K562 (cell line): ENCODE measurements at regions not wholly inside any gene's neighbourhood (a gene's known extent, or its start where the extent isn't known, plus 50 kb on each side); places are given as distances from the start of the nearest gene placed in this dataset.

Experiments used
- ATAC-seq: fragments of 200-7000 bp; cut with Tn5 transposase; 3 replicates; pipeline ENCODE4 v1.9.1; 2020; ENCODE audit warnings: moderate library complexity
- BruUV-seq: library from RNA; stranded (reverse); fragments of 400-500 nt; replicated peaks from 2 replicates; lab custom pipeline; 2021; lab: Mats Ljungman, UMichigan
- CTCF ChIA-PET: fragments of 300-600 bp; formaldehyde crosslinking; extraction: SDS; loops from one replicate; lab custom pipeline; 2021; ENCODE audit warnings: low intra/inter-chr PET ratio; lab: Yijun Ruan, JAX
- POLR2A ChIA-PET: fragments of 300-600, 350-650 bp; sonication (Branson Sonifier 250); formaldehyde crosslinking; extraction: SDS; loops from one replicate; lab custom pipeline; 2021; ENCODE audit warnings: antibody characterized with exemption, inconsistent platforms; lab: Yijun Ruan, JAX
- DNase-seq, 4 experiments: peaks; one replicate each; pipeline versions ENCODE4 v3.0.0 to v3.0.0-alpha.2; 2011 to 2018; ENCODE audit warnings: low spot score in 3 of 4, mixed read lengths in 3 of 4; ENCODE audit errors: extremely low read depth in 1 of 4
- FAIRE-seq: peaks from 2 replicates; lab custom pipeline; 2011; peaks lifted over from hg19 to GRCh38; lab: Jason Lieb, UNC
- H2AFZ ChIP-seq: 2 replicates; pipeline ENCODE4 v1.6.0; 2011; ENCODE audit warnings: low read depth, low read length, control low read depth, inconsistent platforms
- H3K27ac ChIP-seq: fragments of 200-600 bp; 3 replicates; pipeline ENCODE4 v1.8.0; 2011; ENCODE audit warnings: low read depth, mild to moderate bottlenecking, control low read depth, inconsistent platforms, low read length, moderate library complexity, mixed read lengths; ENCODE audit errors: extremely low read depth
- H3K27me3 ChIP-seq, 2 experiments: fragments of 300-600 bp in 1 of 2; 2 replicates in 1 of 2; 3 replicates in 1 of 2; pipeline versions ENCODE4 v1.6.0 to v1.8.0; 2011; ENCODE audit warnings: inconsistent platforms in 2 of 2, low read length in 2 of 2, mild to moderate bottlenecking in 1 of 2, mixed read lengths in 1 of 2, moderate library complexity in 1 of 2; ENCODE audit not compliant: control insufficient read depth in 2 of 2, insufficient read depth in 2 of 2
- H3K36me3 ChIP-seq: fragments of 300-600 bp; 3 replicates; pipeline ENCODE4 v1.8.0; 2011; ENCODE audit warnings: mild to moderate bottlenecking, low read length, inconsistent platforms; ENCODE audit not compliant: control insufficient read depth, insufficient read depth
- H3K4me1 ChIP-seq, 2 experiments: fragments of 200-600 bp in 1 of 2; replicated peaks in 1 of 2; 2 replicates in 1 of 2; 3 replicates in 1 of 2; pipeline versions ENCODE4 v1.5.1 to v1.8.0; 2011; ENCODE audit warnings: inconsistent platforms in 2 of 2, low read length in 2 of 2, mild to moderate bottlenecking in 1 of 2, mixed read lengths in 1 of 2, moderate library complexity in 1 of 2; ENCODE audit not compliant: control insufficient read depth in 2 of 2, insufficient read depth in 2 of 2
- H3K4me2 ChIP-seq: 2 replicates; pipeline ENCODE4 v1.6.1; 2011; ENCODE audit warnings: low read length, control low read depth, inconsistent platforms, mixed read lengths; ENCODE audit not compliant: insufficient read depth
- H3K4me3 ChIP-seq: fragments of 200-600 bp; sonication (generic), shearing (Covaris generic); 2 replicates; pipeline ENCODE4 v1.5.1; 2016; ENCODE audit warnings: control low read depth, inconsistent platforms
- H3K79me2 ChIP-seq: fragments of 200-600 bp; 3 replicates; pipeline ENCODE4 v1.8.0; 2011; ENCODE audit warnings: low read length, inconsistent platforms; ENCODE audit not compliant: control insufficient read depth, insufficient read depth
- H3K9ac ChIP-seq, 2 experiments: 2 replicates each; pipeline versions ENCODE4 v1.6.0 to v1.6.1; 2011; ENCODE audit warnings: low read depth in 2 of 2, low read length in 2 of 2, control low read depth in 1 of 2, inconsistent platforms in 1 of 2, mild to moderate bottlenecking in 1 of 2, mixed read lengths in 1 of 2; ENCODE audit not compliant: insufficient read depth in 1 of 2
- H3K9me1 ChIP-seq: one replicate; pipeline ENCODE4 v1.6.0; 2011; ENCODE audit warnings: inconsistent platforms, mild to moderate bottlenecking, low read length, moderate library complexity; ENCODE audit not compliant: control insufficient read depth, insufficient read depth
- H3K9me3 ChIP-seq: replicated peaks from 2 replicates; pipeline ENCODE4 v1.5.1; 2011; ENCODE audit warnings: low read depth, low read length, inconsistent platforms; ENCODE audit not compliant: control insufficient read depth, insufficient read depth
- H4K20me1 ChIP-seq: replicated peaks from 2 replicates; pipeline ENCODE4 v1.6.1; 2011; ENCODE audit warnings: low read length, inconsistent platforms, mixed read lengths; ENCODE audit not compliant: control insufficient read depth, insufficient read depth
- ARID1B ChIP-seq: fragments of 450-650 bp; IDR thresholded peaks from 2 replicates; pipeline ENCODE4 v1.6.1; 2016; ENCODE audit warnings: antibody characterized with exemption, mild to moderate bottlenecking, inconsistent platforms
- CREB1 ChIP-seq, 2 experiments: sonication (generic) in 1 of 2; formaldehyde crosslinking in 1 of 2; IDR thresholded peaks; 2 replicates each; pipeline versions ENCODE4 v1.6.1 to v1.8.0; 2012 to 2022; ENCODE audit warnings: inconsistent platforms in 1 of 2, mild to moderate bottlenecking in 1 of 2, missing genetic modification reagents in 1 of 2, moderate library complexity in 1 of 2
- CSDE1 ChIP-seq, 2 experiments: fragments of 450-650 bp; IDR thresholded peaks; 2 replicates each; pipeline ENCODE4 v1.6.1; 2016; ENCODE audit warnings: mild to moderate bottlenecking in 1 of 2
- FOXK1 ChIP-seq: sonication (generic); formaldehyde crosslinking; IDR thresholded peaks from 2 replicates; pipeline ENCODE4 v1.8.0; 2022; ENCODE audit warnings: missing genetic modification reagents, mild to moderate bottlenecking, borderline replicate concordance
- GTF2B ChIP-seq: IDR thresholded peaks from 2 replicates; pipeline ENCODE4 v1.6.1; 2011; ENCODE audit not compliant: insufficient read length; ENCODE audit errors: extremely low read depth
- POU5F1 ChIP-seq: fragments of 150-350 bp; IDR thresholded peaks from 2 replicates; pipeline ENCODE4 v1.6.1; 2014; ENCODE audit warnings: borderline replicate concordance, low read length, low read depth, mild to moderate bottlenecking; ENCODE audit not compliant: partially characterized antibody
- ZFPM2 ChIP-seq: fragments of 250-450 bp; sonication (Bioruptor Pico); IDR thresholded peaks from 2 replicates; pipeline ENCODE4 v1.5.1; 2022; ENCODE audit warnings: mild to moderate bottlenecking
- WGBS: fragments of 100-300 bp; shearing (Covaris generic); methylation state at CpG from one replicate; pipeline ENCODE4 v1.1.6; 2016; ENCODE audit warnings: low coverage, mixed read lengths; ENCODE audit not compliant: insufficient coverage; ENCODE audit errors: missing lambda C conversion rate; 5-methylcytosine and 5-hydroxymethylcytosine counted together
- in situ Hi-C: fragments of 300-500 bp; cut with MboI; formaldehyde crosslinking; loops from 4 replicates; pipeline ENCODE4 v1.15.0; 2018; ENCODE audit warnings: inconsistent platforms, mixed read lengths
- intact Hi-C: fragments of 100-400 bp; cut with micrococcal nuclease; formaldehyde crosslinking; loops from 2 replicates; pipeline ENCODE4 v1.14.2; 2022
- TF ChIP-seq, protein P1 (sequence below): fragments of 450-650 bp; formaldehyde crosslinking; IDR thresholded peaks from 2 replicates; pipeline ENCODE4 v1.4.0; 2022; ENCODE audit warnings: missing genetic modification characterization
- TF ChIP-seq, protein P2 (sequence below), 2 experiments: fragments of 450-650 bp in 1 of 2; sonication (generic) in 1 of 2; formaldehyde crosslinking; conservative IDR thresholded peaks; 2 replicates each; pipeline versions ENCODE4 v1.4.0 to v1.8.1; 2020 to 2022; ENCODE audit warnings: mild to moderate bottlenecking in 1 of 2, missing genetic modification reagents in 1 of 2

DNA sequence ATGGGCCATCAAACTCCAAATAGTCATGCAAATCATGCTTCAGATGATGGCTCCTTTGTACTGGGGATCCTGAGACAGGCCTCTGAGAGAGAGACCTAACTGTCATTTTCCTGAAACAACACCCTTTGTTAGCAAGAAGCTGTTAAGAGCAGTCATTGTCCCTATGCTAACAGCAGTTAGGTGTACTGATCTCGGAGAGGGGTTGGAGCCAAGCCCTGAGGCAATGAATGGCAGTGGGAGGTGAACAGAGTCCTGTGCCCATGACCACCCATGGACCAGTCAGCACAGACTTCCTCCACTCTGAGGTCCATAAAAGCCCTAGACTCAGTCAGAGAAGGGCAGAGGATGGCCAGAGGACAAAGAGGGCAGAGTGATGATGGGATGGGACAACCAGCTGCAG lies 747.6 kb upstream of the LRFN5 start:
- intact Hi-C loops, result no loop called here
- CTCF ChIA-PET, result no interaction called here
- H3K9ac ChIP-seq, result no peak overlapping the region
- no peak for TF ChIP-seq POU5F1
- TF ChIP-seq FOXK1 (CRISPR knock-in tag), result no peak
- TF ChIP-seq GTF2B, result no peak
- TF ChIP-seq, protein P1, sequence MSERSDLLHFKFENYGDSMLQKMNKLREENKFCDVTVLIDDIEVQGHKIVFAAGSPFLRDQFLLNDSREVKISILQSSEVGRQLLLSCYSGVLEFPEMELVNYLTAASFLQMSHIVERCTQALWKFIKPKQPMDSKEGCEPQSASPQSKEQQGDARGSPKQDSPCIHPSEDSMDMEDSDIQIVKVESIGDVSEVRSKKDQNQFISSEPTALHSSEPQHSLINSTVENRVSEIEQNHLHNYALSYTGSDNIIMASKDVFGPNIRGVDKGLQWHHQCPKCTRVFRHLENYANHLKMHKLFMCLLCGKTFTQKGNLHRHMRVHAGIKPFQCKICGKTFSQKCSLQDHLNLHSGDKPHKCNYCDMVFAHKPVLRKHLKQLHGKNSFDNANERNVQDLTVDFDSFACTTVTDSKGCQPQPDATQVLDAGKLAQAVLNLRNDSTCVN (CRISPR knock-in tag), result no peak
- TF ChIP-seq, protein P2, sequence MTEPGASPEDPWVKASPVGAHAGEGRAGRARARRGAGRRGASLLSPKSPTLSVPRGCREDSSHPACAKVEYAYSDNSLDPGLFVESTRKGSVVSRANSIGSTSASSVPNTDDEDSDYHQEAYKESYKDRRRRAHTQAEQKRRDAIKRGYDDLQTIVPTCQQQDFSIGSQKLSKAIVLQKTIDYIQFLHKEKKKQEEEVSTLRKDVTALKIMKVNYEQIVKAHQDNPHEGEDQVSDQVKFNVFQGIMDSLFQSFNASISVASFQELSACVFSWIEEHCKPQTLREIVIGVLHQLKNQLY (CRISPR knock-in tag; conservative IDR thresholded peaks at IDR 0.05), result no peak
- no peak for TF ChIP-seq ARID1B
- no peak for TF ChIP-seq CREB1 (IDR thresholded peaks at IDR 0.05)
- TF ChIP-seq CREB1 (CRISPR knock-in tag; IDR thresholded peaks at IDR 0.05), result no peak
- TF ChIP-seq ZFPM2 (CRISPR knock-in tag), result no peak
- TF ChIP-seq CSDE1 (IDR thresholded peaks at IDR 0.05), result no peak
- TF ChIP-seq, all 486 proteins: peak for 0
- POLR2A ChIA-PET, result no interaction called here
- H3K79me2 ChIP-seq, result no peaks in the 10 kb centered on the region
- H3K9me3 ChIP-seq, result no peaks in the 10 kb centered on the region
- no peak for FAIRE-seq
- no peaks in the 10 kb centered on the region for H3K9me1 ChIP-seq
- no peak overlapping the region for H2AFZ ChIP-seq
- H3K27ac ChIP-seq, result no peak overlapping the region
- ATAC-seq, result no peak
- H3K36me3 ChIP-seq, result no peaks in the 10 kb centered on the region
- WGBS, result no CpG with 5 or more reads among the region's 1 CpG
- H3K4me2 ChIP-seq, result no peak overlapping the region
- BruUV-seq, result no TSS peak
- H3K27me3 ChIP-seq, result no peaks in the 10 kb centered on the region
- in situ Hi-C loops, result no loop called here
- no peak for DNase-seq
- no peaks in the 10 kb centered on the region for H3K4me1 ChIP-seq
- H3K4me3 ChIP-seq, result no peak overlapping the region
- H4K20me1 ChIP-seq, result no peaks in the 10 kb centered on the region
